GM23248 (cell line): ENCODE measurements at regions not wholly inside any gene's neighbourhood (a gene's known extent, or its start where the extent isn't known, plus 50 kb on each side); places are given as distances from the start of the nearest gene placed in this dataset.

Experiments used
- EZH2 ChIP-seq: fragments of 200-600 bp; sonication (generic); IDR thresholded peaks from 2 replicates; pipeline ENCODE4 v1.6.1; 2018; ENCODE audit warnings: antibody characterized with exemption, mild to moderate bottlenecking; ENCODE audit not compliant: insufficient read depth, poor library complexity, severe bottlenecking
- EZH2phosphoT487 ChIP-seq: fragments of 200-600 bp; sonication (generic); IDR thresholded peaks from 2 replicates; pipeline ENCODE4 v1.6.1; 2018; ENCODE audit warnings: antibody characterized with exemption, moderate library complexity, mild to moderate bottlenecking, low read depth; ENCODE audit not compliant: insufficient read depth

DNA sequence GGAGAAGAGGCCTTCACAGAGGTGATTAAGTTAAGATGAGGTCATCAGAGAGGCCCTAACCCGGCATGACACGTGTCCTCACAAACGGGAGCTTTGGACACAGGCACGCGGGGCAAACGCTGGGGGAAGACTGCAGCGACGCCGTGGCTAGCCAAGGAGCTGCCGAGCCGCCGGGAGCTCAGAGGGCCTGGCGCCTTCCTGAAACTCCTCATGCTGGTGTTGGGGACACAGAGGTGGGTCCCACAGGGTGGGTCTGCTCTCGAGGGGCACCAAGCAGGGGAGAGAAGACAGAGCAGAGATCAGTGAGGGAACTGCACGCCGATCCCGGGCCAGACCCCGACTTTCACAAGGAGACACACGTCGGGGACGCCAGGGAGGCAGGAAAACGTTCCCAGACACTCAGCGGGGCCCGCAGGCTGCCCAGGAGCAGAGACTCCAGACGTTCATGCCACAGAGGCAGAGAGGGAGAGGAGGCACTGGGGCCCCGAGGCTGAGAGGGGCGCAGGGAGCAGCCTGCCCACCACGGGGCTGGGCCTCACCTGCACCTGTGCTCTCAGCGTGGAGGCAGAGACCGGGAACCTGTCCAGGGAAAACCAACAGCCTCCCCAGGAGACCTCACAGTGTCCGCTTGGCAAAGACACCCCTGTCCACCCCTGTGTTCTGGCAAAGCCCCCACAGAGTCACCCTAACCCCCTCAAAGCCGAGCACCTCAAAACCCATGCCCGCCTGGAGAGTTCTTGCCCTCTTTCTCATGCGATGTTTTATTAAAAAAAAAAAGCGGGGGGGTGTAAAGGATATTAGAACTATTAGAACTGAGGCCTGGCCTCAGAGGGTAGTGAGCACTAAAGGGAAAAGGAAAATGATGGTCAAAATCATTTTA is 103.8 kb downstream of the PDGFA start:
- no peak for TF ChIP-seq EZH2
- TF ChIP-seq EZH2phosphoT487 = no peak
